ENCODE measurements at regions not wholly inside any gene's neighbourhood (a gene's known extent, or its start where the extent isn't known, plus 50 kb on each side); places are given as distances from the start of the nearest gene placed in this dataset.

GRCh38 chr12:46914336-46914735 is 88.5 kb upstream of the SLC38A4 start:
- DNase-seq, result no peak

DNA sequence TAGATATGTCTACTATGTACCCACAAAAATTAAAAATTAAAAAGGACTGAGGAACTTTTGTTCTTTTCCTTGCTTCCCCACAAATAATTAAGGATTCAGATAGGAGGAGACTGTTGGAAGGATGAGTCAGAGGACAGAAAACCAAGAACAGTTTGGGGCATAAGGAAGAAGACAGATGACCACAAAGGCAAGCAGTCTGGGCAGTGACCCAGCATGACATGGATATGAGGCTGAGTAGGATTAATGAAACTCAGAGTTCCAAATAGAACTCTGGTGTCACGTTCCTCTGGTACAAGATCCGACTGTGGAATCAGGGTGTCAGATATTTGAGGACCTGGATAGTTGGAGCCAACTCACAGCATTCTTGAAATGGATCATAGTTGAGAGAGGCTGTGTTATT is 89.3 kb upstream of the SLC38A4 start:
- no peak for DNase-seq

GRCh38 chr12:46915836-46916235 is 90.0 kb upstream of the SLC38A4 start:
- no peak for DNase-seq

GRCh38 chr12:46916796-46917419 is 91.1 kb upstream of the SLC38A4 start:
- DNase-seq, result no peak

DNA sequence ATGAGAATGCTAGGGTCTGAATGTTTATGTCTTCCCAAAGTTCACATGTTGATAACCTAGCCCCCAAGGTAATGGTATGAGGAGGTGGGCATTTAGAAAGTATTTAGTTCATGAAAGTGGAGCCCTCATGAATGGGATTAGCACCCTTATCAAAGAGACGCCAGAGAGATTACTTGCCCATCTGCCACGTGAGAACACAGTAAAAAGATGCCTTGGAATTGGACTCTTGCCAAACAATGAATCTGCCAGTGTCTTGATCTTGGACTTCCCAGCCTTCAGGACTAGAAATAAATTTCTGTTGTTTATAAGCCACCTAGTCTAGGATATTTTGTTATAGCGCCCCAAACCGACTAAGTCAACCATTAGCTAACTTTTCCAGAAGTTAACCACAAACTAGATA is 92.0 kb upstream of the SLC38A4 start:
- DNase-seq, result no peak

DNA sequence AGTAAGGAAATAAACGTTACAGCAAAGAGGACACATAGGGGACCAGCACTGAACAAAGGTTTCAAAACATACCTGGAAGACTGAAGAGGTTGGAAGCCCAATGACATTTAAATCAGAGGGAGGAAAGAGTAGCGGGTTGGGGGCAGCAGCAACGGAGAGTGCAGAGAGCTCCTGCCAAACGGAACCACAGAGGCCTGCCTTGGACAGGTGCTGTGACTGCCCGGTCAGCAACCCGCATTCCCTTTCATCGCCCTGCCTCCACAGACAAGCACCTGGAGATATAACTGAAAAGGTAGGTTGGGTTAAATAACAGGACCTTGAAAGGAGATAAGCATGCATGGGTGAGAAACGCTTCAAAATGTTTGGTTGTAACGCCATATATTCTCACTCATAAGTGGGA is 92.8 kb upstream of the SLC38A4 start:
- DNase-seq, result no peak

- DNase-seq, result no peak
Measured at GRCh38 chr12:46919666-46920400, 94.0 kb upstream of the SLC38A4 start.

DNA sequence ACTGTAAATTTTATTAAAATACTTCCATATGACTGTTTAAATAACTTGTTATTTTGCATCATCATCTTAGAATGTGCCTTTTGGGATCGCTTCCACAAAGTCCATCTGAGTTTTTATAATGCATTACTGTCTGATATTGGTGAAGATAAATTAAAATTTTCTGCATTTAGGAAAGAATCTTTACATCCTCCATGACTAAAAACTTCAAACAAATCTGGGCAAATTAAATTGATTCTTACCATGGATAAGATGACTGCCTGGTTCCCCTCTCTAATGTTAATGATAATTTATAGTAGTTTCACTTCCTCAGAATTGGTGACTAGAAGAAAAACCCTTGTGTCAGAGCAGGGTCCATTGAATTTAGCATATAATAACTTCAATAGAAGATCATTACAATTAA is 94.7 kb upstream of the SLC38A4 start:
- no peak for DNase-seq

- no peak for DNase-seq
Measured at GRCh38 chr12:46921048-46921763, 95.4 kb upstream of the SLC38A4 start.

GRCh38 chr12:46921764-46922133 is 96.0 kb upstream of the SLC38A4 start:
- no peak for DNase-seq

DNA sequence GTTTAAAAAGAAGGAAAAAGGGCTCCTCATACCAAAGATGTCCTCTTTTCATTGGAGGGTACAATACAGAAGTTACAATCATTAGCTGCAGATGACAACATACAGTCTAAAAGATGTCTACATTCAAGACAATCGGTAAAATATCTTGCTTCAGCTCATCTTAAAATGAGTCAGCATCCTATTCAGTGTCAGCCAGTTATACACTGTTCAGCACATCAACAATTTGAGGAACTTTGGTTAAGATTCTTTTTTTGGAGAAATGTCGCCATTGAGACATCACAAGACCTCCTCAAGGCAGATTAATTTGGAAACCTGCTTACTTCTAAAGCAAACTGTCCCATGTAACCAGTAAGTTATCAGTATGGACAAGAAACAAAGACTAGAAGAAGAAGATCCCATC is 100.7 kb upstream of the SLC38A4 start:
- no peak for DNase-seq

GRCh38 chr12:46930101-46930500 is 104.3 kb upstream of the SLC38A4 start:
- DNase-seq, result no peak

DNA sequence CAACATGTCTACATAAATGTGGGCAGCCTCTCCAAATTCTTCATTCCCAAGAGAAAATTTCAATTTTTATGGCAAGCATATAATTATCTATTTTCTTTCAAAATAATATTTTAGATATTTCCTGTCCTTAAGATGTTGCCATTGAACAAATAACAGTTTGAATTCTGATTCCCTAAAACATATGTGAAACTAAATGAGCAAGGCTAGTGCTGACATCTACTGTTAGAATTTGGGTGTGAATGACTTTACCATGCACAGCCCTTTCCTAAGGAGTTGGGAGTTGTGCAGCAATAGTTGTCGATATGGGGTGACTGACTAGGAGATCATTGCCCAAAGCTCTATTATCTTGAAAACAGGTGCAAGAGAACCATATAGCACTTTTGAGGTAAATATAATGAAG is 108.2 kb upstream of the SLC38A4 start:
- peak in 1 of 2 experiments; percentile 69 for DNase-seq

GRCh38 chr12:46934374-46935111 is 108.7 kb upstream of the SLC38A4 start:
- no peak for DNase-seq

GRCh38 chr12:46935271-46935847 is 109.6 kb upstream of the SLC38A4 start:
- no peak for DNase-seq

- DNase-seq, result no peak
Measured at GRCh38 chr12:46936042-46936441, 110.2 kb upstream of the SLC38A4 start.

DNA sequence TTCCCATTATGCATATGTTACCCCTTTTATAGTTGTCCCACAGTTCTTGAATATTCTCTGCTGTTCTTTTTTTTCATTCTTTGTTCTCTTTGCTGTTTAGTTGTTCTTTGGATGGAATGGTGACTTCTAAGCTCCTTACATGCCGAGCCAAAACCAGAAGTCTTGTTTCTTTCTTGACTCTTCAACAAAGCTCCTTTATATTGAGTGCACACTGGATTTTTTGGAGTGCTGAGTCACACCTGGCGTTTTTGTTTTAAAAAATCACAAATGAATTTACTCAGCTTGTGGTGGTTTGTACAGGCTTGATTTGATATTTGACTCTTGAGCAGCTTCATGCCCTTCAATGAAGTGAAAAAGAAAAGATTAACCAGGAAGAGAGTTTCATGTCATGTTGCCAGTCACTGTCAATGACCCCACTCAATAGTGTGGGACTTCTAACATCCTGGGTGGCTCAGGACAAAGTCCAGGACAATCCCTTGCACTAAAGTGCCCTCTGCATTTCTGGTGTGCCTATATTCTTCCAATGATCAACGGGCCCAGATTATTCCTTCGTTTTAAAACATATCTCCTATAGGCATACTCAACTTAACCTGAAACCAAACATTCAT is 112.4 kb upstream of the SLC38A4 start:
- DNase-seq, result no peak

DNA sequence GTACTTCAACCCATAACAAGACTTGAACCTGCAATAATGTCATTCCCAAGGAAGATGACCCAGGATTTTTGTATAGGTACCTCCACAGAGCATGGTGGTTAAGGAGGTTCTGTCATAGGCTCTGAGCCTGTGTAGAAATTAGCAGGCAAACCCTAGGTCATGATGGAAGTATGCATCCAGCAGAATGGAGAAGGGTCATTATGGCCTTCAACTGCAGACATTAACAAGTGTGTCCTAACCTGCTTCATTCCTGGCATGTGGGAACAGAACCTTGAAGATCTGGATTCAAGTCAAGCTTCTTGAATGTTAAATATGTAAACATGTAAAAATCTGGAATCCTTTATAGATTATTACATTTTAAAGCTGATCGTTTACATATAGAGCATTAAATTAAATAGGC is 116.2 kb upstream of the SLC38A4 start:
- DNase-seq, result no peak

DNA sequence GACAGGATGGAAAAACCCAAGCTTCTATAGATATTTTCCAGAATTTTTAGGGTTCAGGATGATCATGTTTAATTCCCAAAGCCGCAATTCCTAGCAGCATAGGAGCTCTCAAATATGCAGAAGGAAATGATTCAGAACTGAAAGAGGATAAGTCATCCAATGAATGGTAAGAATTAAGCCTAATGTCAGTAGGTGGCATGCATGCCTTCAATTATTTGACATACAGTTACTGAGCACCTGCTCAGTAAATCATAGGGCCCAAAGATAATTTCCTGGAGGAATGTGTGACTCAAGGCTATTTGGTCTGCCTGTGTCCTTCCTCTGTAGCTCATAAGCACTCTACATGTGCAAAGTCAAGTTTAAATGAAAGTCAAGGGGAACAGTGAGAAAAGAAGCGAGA is 116.8 kb upstream of the SLC38A4 start:
- DNase-seq, result peak in 1 of 2 experiments; percentile 53

DNA sequence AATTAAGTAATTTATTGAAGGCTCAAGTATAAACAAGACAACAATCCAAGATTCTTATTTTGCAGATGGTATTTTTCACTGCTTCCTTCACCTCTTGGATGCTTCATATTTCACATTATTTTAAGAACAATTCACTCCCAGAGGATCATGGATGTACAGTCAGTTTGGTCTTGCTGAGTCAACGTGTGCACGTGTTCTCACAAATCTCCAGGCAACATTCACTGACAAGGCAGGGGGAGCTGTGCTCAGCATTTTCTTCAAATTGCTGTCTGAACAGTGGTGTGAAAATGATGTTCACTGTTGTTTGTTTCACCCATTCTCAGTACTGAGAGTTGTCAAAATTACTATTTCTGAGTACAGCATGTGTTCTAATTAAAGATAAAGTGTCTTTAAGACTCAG is 118.3 kb upstream of the SLC38A4 start:
- DNase-seq, result peak; percentile 49

GRCh38 chr12:46944771-46945170 is 119.0 kb upstream of the SLC38A4 start:
- no peak for DNase-seq

DNA sequence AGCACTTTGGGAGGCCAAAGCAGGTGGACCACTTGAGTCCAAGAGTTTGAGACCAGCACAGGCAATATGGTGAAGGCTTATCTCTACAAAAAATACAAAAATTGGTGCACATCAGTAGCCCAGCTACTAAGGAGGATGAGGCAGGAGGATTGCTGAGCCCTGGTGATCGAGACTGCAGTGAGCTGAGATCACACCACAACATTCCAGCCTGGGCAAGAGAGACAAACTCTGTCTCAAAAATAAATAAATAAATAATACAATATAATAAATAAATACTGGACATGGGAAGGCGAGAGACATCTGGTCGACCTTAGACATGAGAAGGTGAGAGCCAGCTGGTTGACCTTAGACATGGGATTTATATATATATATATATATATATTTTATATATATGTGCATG is 119.8 kb upstream of the SLC38A4 start:
- DNase-seq, result no peak

DNA sequence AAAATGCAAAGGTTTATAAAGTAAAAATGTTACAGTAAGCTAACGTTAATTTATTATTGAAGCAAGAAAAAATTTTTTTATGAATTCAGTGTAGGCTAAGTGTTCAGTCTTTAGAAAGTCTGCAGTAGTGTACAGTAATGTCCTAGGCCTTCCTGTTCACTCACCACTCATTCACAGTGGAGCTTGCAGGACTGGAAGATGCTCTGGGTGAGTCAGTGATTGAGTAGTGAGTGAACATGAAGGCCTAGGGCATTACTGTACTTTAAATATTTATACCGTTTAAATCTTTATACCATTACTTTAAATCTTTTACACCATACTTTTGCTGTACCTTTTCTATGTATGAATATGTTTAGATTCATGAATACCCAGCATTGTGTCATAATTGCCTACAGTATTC is 120.3 kb upstream of the SLC38A4 start:
- DNase-seq, result no peak
